GM18868 (cell line): ENCODE measurements at regions not wholly inside any gene's neighbourhood (a gene's known extent, or its start where the extent isn't known, plus 50 kb on each side); places are given as distances from the start of the nearest gene placed in this dataset.
"Not testable (repeated sequence)": the region's sequence is repeated elsewhere in the genome, so short reads cannot be mapped to it uniquely, and the experiment has no call there.

Source experiments
- ATAC-seq: cut with Tn5 transposase; IDR thresholded peaks from one replicate; pipeline ENCODE4 v1.9.1; 2021; ENCODE audit warnings: mild to moderate bottlenecking, moderate library complexity; ENCODE audit not compliant: unreplicated experiment

- ATAC-seq, result no peak
Measured at GRCh38 chr12:42933461-42934081, 344.0 kb upstream of the PRICKLE1 start.

- no peak for ATAC-seq
Measured at GRCh38 chr12:42932936-42933335, 343.4 kb upstream of the PRICKLE1 start.

DNA sequence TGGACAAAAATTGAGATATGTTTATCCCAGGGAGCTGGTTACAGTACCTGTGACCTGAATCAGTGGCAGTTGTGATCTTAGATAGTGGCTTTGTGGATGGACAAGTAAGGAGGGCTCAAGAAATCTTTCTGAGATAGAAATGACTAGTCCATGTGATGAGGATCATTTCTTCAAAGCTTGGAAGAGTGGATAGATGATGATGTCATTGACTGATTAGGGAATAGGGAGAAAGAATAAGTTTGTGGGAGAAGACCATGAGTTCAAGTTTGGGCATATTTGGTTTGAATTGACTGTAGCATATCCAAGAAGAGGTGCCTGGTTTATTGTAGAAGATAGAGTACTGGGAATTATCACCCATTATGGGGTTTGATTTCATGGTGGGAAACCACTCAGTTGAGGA, 336.7 kb upstream of the PRICKLE1 start:
- ATAC-seq, result no peak

- no peak for ATAC-seq
Measured at GRCh38 chr12:42924482-42924881, 334.9 kb upstream of the PRICKLE1 start.

DNA sequence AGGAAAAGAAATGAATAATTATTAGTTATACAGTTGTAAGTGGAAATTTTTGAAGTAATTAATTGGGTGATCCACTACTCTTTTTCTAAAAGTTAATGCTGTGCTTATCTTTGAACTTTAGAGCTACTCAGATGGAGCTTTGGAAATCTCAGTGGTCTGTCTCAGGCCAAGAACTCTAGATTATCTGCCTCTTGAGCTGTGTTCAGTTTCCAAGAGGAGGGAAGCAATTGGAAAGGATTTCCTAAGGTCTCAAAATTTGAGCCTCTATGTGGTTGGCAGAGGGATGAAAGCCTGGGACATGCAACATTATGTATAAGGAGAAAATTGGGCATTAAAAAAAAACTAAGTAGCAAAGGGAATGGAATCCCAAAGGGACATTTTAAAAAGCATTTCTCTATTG, 334.0 kb upstream of the PRICKLE1 start:
- ATAC-seq, result no peak

DNA sequence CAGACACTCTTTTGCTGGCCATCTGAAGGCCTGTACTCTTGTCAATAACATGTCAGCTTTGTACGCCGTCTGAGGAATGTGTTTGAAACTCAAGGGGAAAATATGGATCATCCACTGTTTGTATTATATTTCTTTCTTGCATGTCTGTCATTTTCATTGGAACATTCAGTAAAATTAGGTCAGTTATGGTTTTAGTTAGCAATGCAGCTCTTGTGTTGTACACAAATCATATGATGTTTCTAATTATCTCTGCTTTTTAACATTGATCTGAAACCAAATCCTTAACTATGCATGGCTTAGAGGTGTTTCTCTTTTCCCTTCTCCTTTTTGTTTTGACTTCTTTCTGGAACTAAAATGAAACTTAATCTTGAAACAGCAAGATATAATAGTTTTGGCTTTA, 333.6 kb upstream of the PRICKLE1 start:
- ATAC-seq, result no peak

DNA sequence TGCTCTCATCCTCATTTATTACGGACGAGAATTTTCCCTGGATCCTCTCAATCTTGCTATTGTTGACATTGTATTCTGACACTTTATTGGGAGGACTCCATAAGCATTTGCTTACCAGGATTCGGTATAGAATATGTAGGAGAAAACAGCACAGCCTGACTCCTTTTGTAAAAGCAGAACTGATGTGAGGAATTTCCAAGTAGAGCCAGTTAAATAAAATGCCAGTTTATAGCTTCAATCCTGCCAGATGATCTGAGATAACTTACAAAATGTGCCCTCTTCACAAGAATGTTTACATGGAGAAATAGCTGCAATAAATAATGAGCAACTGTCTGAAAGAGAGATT, 332.9 kb upstream of the PRICKLE1 start:
- no peak for ATAC-seq

DNA sequence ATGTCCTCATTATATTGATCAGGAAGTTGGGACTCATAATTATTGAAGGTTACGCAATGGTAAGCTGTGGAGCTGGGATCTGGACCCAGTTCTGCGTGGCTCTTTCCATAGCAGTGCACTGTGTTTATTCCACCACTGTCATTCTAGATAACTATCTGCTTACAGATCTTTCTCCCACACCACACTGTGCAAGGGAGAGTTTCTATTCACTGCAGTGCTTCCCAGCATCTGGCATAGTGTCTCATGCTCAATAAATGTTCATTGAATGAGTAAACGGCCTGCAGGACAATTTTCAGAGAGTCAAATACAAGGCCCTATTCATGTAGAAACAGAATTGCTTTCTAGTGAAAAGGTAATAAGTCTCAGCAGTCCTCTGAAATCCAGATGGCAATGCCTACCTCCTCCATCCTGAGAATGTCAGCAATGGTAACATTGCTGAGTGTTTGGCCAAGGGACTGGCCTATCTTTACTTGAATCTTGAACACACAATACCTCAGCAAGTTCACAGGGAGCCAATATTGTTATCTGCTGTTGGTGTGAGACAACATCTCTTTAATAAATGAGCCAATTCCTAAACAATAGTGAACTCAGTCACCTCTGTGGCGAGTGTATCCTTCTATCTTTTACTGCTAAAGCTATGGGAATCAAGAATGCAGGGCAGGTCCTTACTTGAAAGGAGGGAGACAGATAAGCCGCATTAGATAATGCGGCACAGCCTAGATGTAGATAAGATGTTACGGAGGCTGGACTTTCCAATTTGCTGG, 332.4 kb upstream of the PRICKLE1 start:
- no peak for ATAC-seq

GRCh38 chr12:42919691-42920090, 330.1 kb upstream of the PRICKLE1 start:
- ATAC-seq, result no peak

DNA sequence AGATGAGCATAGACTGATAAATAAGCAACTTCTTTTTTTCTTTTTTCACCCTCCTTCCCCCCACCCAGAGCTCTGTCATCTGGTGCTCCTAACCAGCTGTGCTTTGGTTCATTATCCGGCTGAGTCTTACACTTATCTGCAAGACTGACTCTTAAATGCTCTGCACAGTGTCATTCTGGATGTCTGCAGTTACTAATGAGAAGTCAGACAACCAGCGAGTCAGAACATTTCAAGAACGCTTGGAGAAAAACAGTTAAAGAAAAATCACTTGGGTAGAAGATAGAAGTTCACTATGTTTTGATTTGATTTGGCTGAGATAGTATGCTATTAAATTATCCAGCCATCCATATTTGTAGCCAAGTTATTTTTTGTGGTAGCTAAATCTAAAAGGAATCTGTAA, 328.9 kb upstream of the PRICKLE1 start:
- no peak for ATAC-seq

DNA sequence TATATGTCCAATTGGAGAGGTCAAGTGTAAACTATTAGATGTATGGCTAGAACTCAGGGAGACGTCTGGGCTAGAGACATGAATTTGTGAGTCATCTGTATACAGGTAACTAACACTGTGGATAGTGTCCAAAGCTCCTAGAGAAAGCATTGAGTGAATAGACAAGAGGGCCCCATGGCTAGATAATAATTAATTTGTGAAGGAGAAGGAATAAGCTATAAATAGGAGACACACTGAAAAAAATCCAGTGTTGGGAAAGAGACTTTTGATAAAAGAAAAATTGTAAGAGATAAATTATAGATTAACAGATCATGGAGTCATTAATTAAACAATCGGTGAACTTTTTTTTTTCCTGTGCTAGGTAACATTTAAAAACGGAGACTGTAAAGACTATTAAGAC, 326.6 kb upstream of the PRICKLE1 start:
- ATAC-seq, result no peak

- ATAC-seq, result no peak
Measured at GRCh38 chr12:42915426-42915825, 325.9 kb upstream of the PRICKLE1 start.

GRCh38 chr12:42912367-42912766, 322.8 kb upstream of the PRICKLE1 start:
- no peak for ATAC-seq

DNA sequence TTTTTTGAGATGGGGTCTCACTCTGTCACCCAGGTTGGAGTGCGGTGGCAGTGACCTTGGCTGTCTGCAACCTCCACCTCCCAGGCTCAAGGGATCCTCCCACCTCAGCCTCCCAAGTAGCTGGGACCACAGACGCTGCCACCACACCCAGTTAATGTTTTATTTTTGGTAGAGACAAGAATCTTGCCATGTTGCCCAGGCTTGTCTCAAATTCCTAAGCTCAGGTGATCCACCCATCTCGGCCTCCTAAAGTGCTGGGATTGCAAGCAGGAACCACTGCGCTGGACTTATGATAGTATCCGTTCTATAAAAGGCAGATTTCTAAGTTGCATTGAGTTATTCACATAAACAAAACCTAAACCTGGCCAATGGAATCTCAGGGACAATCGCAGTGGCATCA, 321.1 kb upstream of the PRICKLE1 start:
- ATAC-seq, result no peak

DNA sequence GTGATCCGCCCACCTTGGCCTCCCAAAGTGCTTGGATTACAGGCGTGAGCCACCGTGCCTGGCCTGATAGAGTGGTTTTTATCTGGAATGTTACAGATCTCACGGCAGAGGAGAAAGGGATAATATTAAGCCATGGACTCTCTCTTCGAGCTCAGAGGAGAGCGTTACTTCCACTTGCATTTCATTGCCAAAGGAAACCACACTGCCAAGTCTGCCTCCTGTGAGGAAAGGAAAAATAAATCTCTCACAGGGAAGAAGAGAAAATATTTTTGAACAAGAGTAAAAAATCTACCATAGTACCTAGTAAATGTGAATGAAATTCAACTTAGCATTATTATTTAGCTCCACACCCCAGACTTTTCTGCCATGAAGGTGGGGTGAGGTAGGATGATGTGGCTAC, 319.2 kb upstream of the PRICKLE1 start:
- ATAC-seq, result no peak

DNA sequence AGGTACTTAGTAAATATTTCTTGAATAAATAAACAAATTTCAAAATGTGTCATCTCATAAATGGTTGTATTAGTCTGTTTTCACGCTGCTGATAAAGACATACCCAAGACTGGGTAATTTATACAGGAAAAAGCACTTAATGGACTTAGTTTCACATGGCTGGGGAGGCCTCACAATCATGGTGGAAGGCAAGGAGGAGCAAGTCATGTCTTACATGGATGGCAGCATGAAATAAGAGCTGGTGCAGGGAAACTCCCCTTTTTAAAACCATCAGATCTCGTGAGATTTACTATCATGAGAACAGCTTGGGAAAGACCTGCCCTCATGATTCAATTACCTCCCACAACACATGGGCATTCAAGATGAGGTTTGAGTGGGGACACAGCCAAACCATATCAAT, 317.3 kb upstream of the PRICKLE1 start:
- not testable (repeated sequence) for ATAC-seq

DNA sequence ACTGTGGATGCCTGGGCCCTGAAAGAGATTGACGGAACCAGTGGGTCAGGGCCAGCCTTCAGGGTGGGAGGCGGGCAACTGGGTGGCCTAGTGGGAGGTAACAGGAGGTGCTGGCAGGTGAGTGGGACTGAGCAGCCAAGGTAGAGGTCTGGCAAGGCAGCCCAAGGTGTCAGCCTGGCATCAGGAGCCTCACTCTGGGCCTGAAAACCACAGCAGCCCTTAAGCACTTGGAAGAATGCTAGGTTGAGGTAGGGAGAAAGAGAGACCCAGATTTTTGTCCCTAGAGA, 315.8 kb upstream of the PRICKLE1 start:
- ATAC-seq, result no peak

- ATAC-seq, result no peak
Measured at GRCh38 chr12:42904683-42905418, 315.3 kb upstream of the PRICKLE1 start.

DNA sequence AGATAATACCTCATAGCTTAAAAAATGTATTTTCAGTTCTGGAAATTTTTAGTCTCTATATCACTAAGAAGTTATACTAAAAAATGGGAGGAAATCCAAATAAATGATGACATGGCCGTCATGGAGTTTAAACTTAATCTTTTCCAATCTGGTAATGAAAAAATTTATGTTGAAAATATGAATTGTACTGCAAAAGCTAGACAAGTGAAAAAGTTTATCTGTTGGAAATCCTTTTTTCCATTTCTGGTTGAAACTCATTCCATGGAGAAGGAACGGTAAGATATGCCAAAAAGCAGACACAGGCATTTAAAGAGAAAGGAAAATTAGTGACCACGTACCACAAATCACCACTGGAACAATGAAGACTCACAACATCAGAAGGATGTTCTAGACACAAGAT, 314.2 kb upstream of the PRICKLE1 start:
- ATAC-seq, result no peak

- no peak for ATAC-seq
Measured at GRCh38 chr12:42902001-42902400, 312.5 kb upstream of the PRICKLE1 start.

GRCh38 chr12:42893803-42894202, 304.3 kb upstream of the PRICKLE1 start:
- no peak for ATAC-seq
